Upper lobe of right lung (tissue), 1 donor: ENCODE measurements at regions not wholly inside any gene's neighbourhood (a gene's known extent, or its start where the extent isn't known, plus 50 kb on each side); places are given as distances from the start of the nearest gene placed in this dataset.

Experiments
- ATAC-seq: fragments of 200-7000 bp; cut with Tn5 transposase; one replicate; pipeline ENCODE4 v1.9.1; 2020; ENCODE audit warnings: mild to moderate bottlenecking, moderate library complexity
- DNase-seq: peaks from one replicate; pipeline ENCODE4 v3.0.0-alpha.2; 2020
- H3K27ac ChIP-seq: fragments of 200-600 bp; one replicate; pipeline ENCODE4 v1.8.0; 2022
- H3K27me3 ChIP-seq: fragments of 200-600 bp; one replicate; pipeline ENCODE4 v1.8.0; 2022; ENCODE audit warnings: mild to moderate bottlenecking
- H3K36me3 ChIP-seq: fragments of 200-600 bp; one replicate; pipeline ENCODE4 v1.8.0; 2022
- H3K4me1 ChIP-seq: fragments of 200-600 bp; one replicate; pipeline ENCODE4 v1.8.0; 2022
- H3K4me3 ChIP-seq: fragments of 200-600 bp; one replicate; pipeline ENCODE4 v1.8.0; 2022; ENCODE audit warnings: mild to moderate bottlenecking
- H3K9me3 ChIP-seq: fragments of 200-600 bp; one replicate; pipeline ENCODE4 v1.8.0; 2022
- intact Hi-C: fragments of 100-400 bp; cut with DNase I; formaldehyde crosslinking; loops from one replicate; pipeline ENCODE4 v1.11.0; 2022
- TF ChIP-seq, protein P1 (sequence below): fragments of 200-600 bp; IDR thresholded peaks from one replicate; pipeline ENCODE4 v1.8.0; 2022; ENCODE audit warnings: antibody characterized with exemption
- donor health status: DM: no; HTN: yes; CAD: no; lungs with severe emphysema.

DNA sequence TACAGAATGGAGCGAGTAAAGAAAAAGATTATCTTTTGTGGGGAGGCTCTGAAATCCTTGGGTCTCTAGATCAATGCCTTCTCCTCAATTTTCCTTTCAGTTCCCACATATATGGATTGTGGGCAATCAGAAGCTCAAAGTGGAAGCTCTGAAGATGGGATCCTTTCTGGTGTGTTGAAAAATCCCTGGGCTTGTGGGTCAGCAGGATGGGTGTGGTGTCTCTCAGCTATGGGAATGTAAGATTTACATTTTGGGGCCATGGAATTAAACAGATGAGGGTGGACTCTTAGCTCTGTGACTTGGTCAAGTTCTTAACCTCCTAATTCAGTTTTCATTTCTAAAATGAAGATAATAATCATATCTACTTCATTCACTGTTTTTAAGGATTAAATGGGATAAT, 231.9 kb upstream of the CA10 start:
- Histone ChIP-seq H3K27me3 (no peaks in the 10 kb centered on the region), H3K4me1 (no peaks in the 10 kb centered on the region), H3K4me3 (no peak overlapping the region), H3K9me3 (no peaks in the 10 kb centered on the region), H3K36me3 (no peaks in the 10 kb centered on the region), H3K27ac (no peak overlapping the region)
- TF ChIP-seq, protein P1, sequence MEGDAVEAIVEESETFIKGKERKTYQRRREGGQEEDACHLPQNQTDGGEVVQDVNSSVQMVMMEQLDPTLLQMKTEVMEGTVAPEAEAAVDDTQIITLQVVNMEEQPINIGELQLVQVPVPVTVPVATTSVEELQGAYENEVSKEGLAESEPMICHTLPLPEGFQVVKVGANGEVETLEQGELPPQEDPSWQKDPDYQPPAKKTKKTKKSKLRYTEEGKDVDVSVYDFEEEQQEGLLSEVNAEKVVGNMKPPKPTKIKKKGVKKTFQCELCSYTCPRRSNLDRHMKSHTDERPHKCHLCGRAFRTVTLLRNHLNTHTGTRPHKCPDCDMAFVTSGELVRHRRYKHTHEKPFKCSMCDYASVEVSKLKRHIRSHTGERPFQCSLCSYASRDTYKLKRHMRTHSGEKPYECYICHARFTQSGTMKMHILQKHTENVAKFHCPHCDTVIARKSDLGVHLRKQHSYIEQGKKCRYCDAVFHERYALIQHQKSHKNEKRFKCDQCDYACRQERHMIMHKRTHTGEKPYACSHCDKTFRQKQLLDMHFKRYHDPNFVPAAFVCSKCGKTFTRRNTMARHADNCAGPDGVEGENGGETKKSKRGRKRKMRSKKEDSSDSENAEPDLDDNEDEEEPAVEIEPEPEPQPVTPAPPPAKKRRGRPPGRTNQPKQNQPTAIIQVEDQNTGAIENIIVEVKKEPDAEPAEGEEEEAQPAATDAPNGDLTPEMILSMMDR, result no peak
- DNase-seq (no peak), ATAC-seq (no peak)
- intact Hi-C loops, result no loop called here

DNA sequence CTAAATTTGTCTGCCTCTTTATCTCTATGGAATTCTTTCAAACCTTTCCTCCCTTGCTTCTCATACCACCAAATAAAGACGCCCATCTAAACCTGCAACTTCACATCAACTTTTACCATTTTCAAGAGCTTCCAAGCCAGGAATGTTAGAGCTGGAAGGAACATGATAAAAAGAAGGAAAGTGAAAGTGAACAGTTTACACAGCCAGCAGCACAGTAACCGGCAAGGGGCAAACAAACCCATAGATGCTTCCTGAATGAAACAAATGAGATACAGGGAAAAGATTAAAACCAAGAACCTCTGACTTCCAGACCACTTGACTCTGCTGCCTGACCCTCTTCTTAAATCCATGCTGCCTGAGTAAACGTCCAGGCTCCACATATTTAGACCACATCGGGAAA, 231.1 kb upstream of the CA10 start:
- DNase-seq, result no peak
- TF ChIP-seq, protein P1, result no peak
- intact Hi-C loops, result no loop called here
- Histone ChIP-seq H3K27ac (no peak overlapping the region), H3K4me1 (no peaks in the 10 kb centered on the region), H3K9me3 (no peaks in the 10 kb centered on the region), H3K27me3 (no peaks in the 10 kb centered on the region), H3K36me3 (no peaks in the 10 kb centered on the region), H3K4me3 (peak overlapping the region; percentile 30)
- peak; percentile 29 for ATAC-seq

DNA sequence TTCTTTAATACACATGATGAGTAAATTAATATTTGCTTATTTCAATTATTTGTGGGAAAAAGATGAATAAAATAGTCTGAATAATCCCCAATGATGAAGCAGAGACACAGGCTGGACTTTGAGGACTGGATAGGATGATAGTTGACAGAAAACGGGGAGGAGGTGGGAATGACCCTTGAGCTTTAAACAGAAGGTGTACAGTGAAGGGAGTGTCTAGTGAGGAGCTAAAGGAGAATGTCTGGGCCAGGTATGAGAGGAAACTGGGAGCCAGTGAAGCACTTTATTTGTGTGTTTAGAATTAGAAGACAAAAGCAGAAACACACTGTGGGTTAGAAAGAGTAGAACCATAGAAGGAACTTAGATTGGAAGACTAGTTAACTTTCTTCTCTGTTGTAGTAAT, 230.4 kb upstream of the CA10 start:
- no peak for ATAC-seq
- Histone ChIP-seq H3K36me3 (no peaks in the 10 kb centered on the region), H3K27me3 (no peaks in the 10 kb centered on the region), H3K4me1 (no peaks in the 10 kb centered on the region), H3K9me3 (no peaks in the 10 kb centered on the region), H3K27ac (no peak overlapping the region), H3K4me3 (no peak overlapping the region)
- intact Hi-C loops, result no loop called here
- TF ChIP-seq, protein P1, result no peak
- DNase-seq, result no peak

DNA sequence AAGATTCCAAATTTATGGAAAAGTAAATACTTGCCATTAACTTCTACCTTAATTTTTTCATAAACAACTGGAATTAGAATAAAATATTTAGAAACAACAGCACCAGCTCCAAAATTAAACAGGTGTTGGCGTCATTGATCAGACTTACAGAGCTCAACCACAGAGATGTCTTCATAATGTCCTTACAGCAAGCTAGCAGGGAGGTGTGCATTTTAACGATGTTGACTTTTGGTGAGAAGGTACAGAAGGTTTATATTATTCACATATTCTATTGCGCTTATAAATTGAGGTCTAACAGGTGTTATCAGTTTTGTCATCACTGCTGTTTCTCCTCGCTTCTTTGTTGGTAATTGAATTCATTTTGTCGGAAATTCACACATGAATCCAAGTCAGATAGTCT, 226.2 kb upstream of the CA10 start:
- Histone ChIP-seq H3K4me3 (no peak overlapping the region), H3K9me3 (no peaks in the 10 kb centered on the region), H3K27me3 (no peaks in the 10 kb centered on the region), H3K36me3 (no peaks in the 10 kb centered on the region), H3K27ac (no peak overlapping the region), H3K4me1 (no peaks in the 10 kb centered on the region)
- DNase-seq, result no peak
- TF ChIP-seq, protein P1, result no peak
- intact Hi-C loops, result no loop called here
- ATAC-seq, result no peak

DNA sequence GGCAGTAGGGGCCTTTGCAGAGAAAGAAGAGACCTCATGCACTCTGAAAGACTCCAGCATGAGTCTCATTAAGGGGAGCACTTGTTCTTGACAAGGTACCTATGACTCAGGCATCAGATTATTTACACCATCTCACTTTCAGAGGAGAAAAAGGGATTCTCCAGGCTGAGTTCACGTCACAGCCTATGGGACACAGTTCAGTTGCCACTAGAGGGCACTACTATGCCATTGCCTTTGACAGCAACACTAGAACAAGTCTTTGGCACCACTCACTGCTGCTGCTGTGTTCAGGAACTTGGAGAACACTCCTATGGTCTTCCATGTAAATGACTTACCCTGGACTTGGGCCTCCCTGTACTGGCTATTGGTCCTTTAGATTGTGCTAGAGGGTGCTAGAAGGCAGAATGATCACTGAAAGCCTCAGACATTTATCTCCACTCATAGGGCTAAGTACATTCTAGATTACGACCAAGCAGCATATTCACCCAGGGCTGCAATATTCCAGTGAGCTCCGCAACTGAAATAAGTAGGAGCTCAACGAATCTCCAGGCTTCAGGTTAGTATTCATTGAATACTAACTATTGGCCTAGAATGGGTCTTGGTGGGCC, 225.1 kb upstream of the CA10 start:
- Histone ChIP-seq H3K4me3 (no peak overlapping the region), H3K9me3 (no peaks in the 10 kb centered on the region), H3K36me3 (no peaks in the 10 kb centered on the region), H3K4me1 (no peaks in the 10 kb centered on the region), H3K27me3 (no peaks in the 10 kb centered on the region), H3K27ac (no peak overlapping the region)
- DNase-seq, result no peak
- TF ChIP-seq, protein P1, result peak; percentile 66
- intact Hi-C loops, result no loop called here
- peak; percentile 90 for ATAC-seq

DNA sequence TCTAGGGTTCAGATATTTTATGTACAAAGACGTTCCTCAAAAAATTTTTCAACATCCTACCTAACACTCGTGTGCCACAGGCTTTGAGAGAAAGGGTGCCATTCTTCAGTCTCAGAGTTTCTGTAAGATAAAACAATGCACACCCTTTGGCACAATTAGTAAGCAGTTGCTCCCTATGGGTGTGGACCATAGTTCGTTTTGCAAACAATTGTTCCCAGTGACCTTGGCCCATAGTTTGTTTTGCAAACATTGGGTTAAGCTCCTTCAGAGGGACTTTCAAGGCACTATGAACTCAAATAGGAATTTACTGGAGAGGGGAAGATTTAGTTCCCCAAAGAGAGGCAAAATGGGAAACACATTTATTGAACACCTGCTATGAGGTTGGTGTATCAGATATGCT, 220.3 kb upstream of the CA10 start:
- ATAC-seq, result no peak

More for the DNA sequence above, 220.3 kb upstream of the CA10 start:
- Histone ChIP-seq H3K4me3 (no peak overlapping the region), H3K36me3 (no peaks in the 10 kb centered on the region), H3K27me3 (no peaks in the 10 kb centered on the region), H3K9me3 (no peaks in the 10 kb centered on the region), H3K4me1 (no peaks in the 10 kb centered on the region), H3K27ac (no peak overlapping the region)
- no peak for DNase-seq
- TF ChIP-seq, protein P1, result no peak
- intact Hi-C loops, result no loop called here
